Tibial nerve (tissue), 4 donors: ENCODE measurements at regions not wholly inside any gene's neighbourhood (a gene's known extent, or its start where the extent isn't known, plus 50 kb on each side); places are given as distances from the start of the nearest gene placed in this dataset.

Experiments
- CTCF ChIP-seq, 5 experiments: fragments of 200-600 bp in 3 of 5; fragments of 450-650 bp in 2 of 5; sonication (generic) in 3 of 5; IDR thresholded peaks; one replicate each; pipeline ENCODE4 v1.5.1; 2016 to 2019; ENCODE audit warnings: antibody characterized with exemption in 5 of 5, mild to moderate bottlenecking in 3 of 5, moderate library complexity in 2 of 5
- EP300 ChIP-seq, 2 donors: sonication (generic); formaldehyde crosslinking; IDR thresholded peaks; one replicate each; pipeline ENCODE4 v1.6.1; 2017; ENCODE audit warnings: antibody characterized with exemption in 2 of 2, mild to moderate bottlenecking in 1 of 2
- POLR2A ChIP-seq, 2 donors: fragments of 450-650 bp; IDR thresholded peaks; one replicate each; pipeline ENCODE4 v1.6.1; 2017; ENCODE audit warnings: antibody characterized with exemption in 2 of 2, mild to moderate bottlenecking in 2 of 2, moderate library complexity in 2 of 2

DNA sequence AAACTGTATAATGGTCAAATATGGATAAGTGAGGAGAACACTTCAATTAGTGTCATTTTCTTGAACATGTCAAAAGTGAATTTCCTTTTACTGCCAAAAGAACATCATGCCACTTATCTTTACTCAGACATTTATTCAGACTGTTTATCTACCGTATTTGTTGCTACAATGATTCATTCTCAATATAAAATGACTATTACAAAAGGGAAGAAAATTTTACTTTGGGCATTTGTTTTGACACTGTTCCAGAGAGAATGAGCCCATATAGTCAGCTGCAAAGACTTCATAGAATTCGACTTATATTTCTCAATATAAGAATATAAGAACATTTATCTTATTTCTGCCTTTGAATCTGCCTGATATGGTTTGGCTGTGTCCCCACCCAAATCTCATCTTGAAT lies 1699.1 kb downstream of the BRINP3 start:
- TF ChIP-seq CTCF (IDR thresholded peaks at IDR 0.05) (no peak), POLR2A (IDR thresholded peaks at IDR 0.05) (no peak), EP300 (IDR thresholded peaks at IDR 0.05) (no peak)
